PC-9 (cell line): ENCODE measurements at regions not wholly inside any gene's neighbourhood (a gene's known extent, or its start where the extent isn't known, plus 50 kb on each side); places are given as distances from the start of the nearest gene placed in this dataset.

Experiments used
- EZH2 ChIP-seq: fragments of 200-600 bp; sonication (generic); IDR thresholded peaks from 2 replicates; pipeline ENCODE4 v1.8.0; 2017; ENCODE audit warnings: antibody characterized with exemption, low read depth
- TF ChIP-seq, protein P1 (sequence below): fragments of 200-600 bp; sonication (generic); conservative IDR thresholded peaks from 2 replicates; pipeline ENCODE4 v1.6.1; 2017; ENCODE audit warnings: mixed run types, antibody characterized with exemption, mild to moderate bottlenecking, moderate library complexity

- TF ChIP-seq, protein P1, sequence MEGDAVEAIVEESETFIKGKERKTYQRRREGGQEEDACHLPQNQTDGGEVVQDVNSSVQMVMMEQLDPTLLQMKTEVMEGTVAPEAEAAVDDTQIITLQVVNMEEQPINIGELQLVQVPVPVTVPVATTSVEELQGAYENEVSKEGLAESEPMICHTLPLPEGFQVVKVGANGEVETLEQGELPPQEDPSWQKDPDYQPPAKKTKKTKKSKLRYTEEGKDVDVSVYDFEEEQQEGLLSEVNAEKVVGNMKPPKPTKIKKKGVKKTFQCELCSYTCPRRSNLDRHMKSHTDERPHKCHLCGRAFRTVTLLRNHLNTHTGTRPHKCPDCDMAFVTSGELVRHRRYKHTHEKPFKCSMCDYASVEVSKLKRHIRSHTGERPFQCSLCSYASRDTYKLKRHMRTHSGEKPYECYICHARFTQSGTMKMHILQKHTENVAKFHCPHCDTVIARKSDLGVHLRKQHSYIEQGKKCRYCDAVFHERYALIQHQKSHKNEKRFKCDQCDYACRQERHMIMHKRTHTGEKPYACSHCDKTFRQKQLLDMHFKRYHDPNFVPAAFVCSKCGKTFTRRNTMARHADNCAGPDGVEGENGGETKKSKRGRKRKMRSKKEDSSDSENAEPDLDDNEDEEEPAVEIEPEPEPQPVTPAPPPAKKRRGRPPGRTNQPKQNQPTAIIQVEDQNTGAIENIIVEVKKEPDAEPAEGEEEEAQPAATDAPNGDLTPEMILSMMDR, result no peak
- no peak for TF ChIP-seq EZH2
Observed at GRCh38 chr4:173930329-173930967, 353.0 kb downstream of the FBXO8 start.
